Sigmoid colon (tissue), 6 donors: ENCODE measurements at regions not wholly inside any gene's neighbourhood (a gene's known extent, or its start where the extent isn't known, plus 50 kb on each side); places are given as distances from the start of the nearest gene placed in this dataset.

Source experiments
- DNase-seq: peaks from one replicate; pipeline ENCODE4 v3.0.0-alpha.2; 2019
- H3K27ac ChIP-seq, 4 donors: fragments of 200-600 bp; sonication (generic); one replicate each; pipeline ENCODE4 v1.5.1; 2016 to 2019; ENCODE audit warnings: mild to moderate bottlenecking in 1 of 4
- H3K27me3 ChIP-seq, 3 donors: fragments of 200-600 bp; sonication (generic); one replicate each; pipeline ENCODE4 v1.5.1; 2019; ENCODE audit warnings: mild to moderate bottlenecking in 1 of 3
- H3K36me3 ChIP-seq, 4 donors: fragments of 200-600 bp; sonication (generic); one replicate each; pipeline ENCODE4 v1.5.1; 2016 to 2019
- H3K4me1 ChIP-seq, 4 donors: fragments of 200-600 bp; sonication (generic); one replicate each; pipeline ENCODE4 v1.5.1; 2017 to 2019
- H3K4me3 ChIP-seq, 4 donors: fragments of 200-600 bp; sonication (generic); one replicate each; pipeline ENCODE4 v1.5.1; 2017 to 2019; ENCODE audit warnings: mild to moderate bottlenecking in 2 of 4, moderate library complexity in 1 of 4
- H3K9me3 ChIP-seq, 4 donors: fragments of 200-600 bp in 3 of 4; sonication (generic) in 3 of 4; one replicate each; pipeline versions ENCODE4 v1.5.1 to v1.6.1; 2013 to 2019
- CTCF ChIP-seq, 4 experiments: fragments of 450-650 bp in 3 of 4; fragments of 200-600 bp in 1 of 4; IDR thresholded peaks; one replicate each; pipeline ENCODE4 v1.5.1; 2016 to 2019; ENCODE audit warnings: antibody characterized with exemption in 4 of 4, mild to moderate bottlenecking in 3 of 4, moderate library complexity in 2 of 4
- EP300 ChIP-seq, 4 donors: sonication (generic); formaldehyde crosslinking; IDR thresholded peaks; one replicate each; pipeline ENCODE4 v1.6.1; 2017; ENCODE audit warnings: antibody characterized with exemption in 4 of 4
- POLR2A ChIP-seq, 2 donors: fragments of 450-650 bp; IDR thresholded peaks; one replicate each; pipeline ENCODE4 v1.6.1; 2016; ENCODE audit warnings: antibody characterized with exemption in 2 of 2, mild to moderate bottlenecking in 2 of 2, moderate library complexity in 2 of 2
- POLR2AphosphoS5 ChIP-seq, 4 donors: sonication (generic); formaldehyde crosslinking; IDR thresholded peaks; one replicate each; pipeline ENCODE4 v1.6.1; 2017; ENCODE audit warnings: antibody characterized with exemption in 4 of 4
- WGBS, 2 donors: extraction: QIAGEN DNeasy Blood & Tissue Kit; methylation state at CpG; one replicate each; pipeline ENCODE4 v1.1.7; 2013; 5-methylcytosine and 5-hydroxymethylcytosine counted together
- intact Hi-C: fragments of 100-400 bp; cut with DNase I; formaldehyde crosslinking; loops from one replicate; pipeline ENCODE4 v1.15.1; 2023
- donor health status: healthy with polysubstance abuse.
- donor health status: healthy.

GRCh38 chr13:84470528-84470927, 588.3 kb upstream of the SLITRK1 start:
- intact Hi-C loops = no loop called here
- Histone ChIP-seq H3K36me3 (no peaks in the 10 kb centered on the region), H3K27me3 (no peaks in the 10 kb centered on the region), H3K9me3 (no peaks in the 10 kb centered on the region), H3K4me1 (no peaks in the 10 kb centered on the region), H3K27ac (no peak overlapping the region), H3K4me3 (no peak overlapping the region)
- no peak for DNase-seq
- no peak for TF ChIP-seq POLR2A (IDR thresholded peaks at IDR 0.05)
- TF ChIP-seq EP300 (IDR thresholded peaks at IDR 0.05) = no peak
- no peak for TF ChIP-seq POLR2AphosphoS5 (IDR thresholded peaks at IDR 0.05)
- no peak for TF ChIP-seq CTCF (IDR thresholded peaks at IDR 0.05)

- TF ChIP-seq CTCF (IDR thresholded peaks at IDR 0.05) = no peak
- no peak for TF ChIP-seq EP300 (IDR thresholded peaks at IDR 0.05)
- TF ChIP-seq POLR2A (IDR thresholded peaks at IDR 0.05) = no peak
- no peak for TF ChIP-seq POLR2AphosphoS5 (IDR thresholded peaks at IDR 0.05)
- no peak overlapping the region for H3K4me3 ChIP-seq
- no peak for DNase-seq
- H3K27ac ChIP-seq = no peak overlapping the region
- no peaks in the 10 kb centered on the region for H3K27me3 ChIP-seq
- no peaks in the 10 kb centered on the region for H3K4me1 ChIP-seq
- no peaks in the 10 kb centered on the region for H3K36me3 ChIP-seq
- no peaks in the 10 kb centered on the region for H3K9me3 ChIP-seq
- intact Hi-C loops = no loop called here
These were observed 584.2 kb upstream of the SLITRK1 start for GRCh38 chr13:84466461-84466860.

DNA sequence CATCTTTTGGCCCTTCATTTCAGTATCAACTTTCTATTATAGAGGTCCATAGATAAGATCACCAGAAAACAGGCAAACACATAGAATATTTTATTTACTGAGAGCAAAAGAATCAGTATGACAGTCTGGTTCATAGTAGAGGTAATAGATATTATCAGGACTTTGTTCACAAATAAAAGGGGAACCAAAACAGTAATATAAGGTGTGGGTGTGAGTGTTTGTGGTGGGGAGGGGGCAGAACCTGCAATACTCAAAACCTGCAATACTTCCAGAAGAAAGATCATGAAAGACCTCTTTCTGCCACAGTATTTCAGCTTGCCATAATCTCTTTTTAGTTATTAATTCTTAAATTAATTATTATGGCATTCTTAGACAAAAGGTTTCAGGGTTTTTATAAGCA, 578.7 kb upstream of the SLITRK1 start:
- intact Hi-C loops = no loop called here
- Histone ChIP-seq H3K27ac (no peak overlapping the region), H3K4me3 (no peak overlapping the region), H3K27me3 (no peaks in the 10 kb centered on the region), H3K9me3 (no peaks in the 10 kb centered on the region), H3K36me3 (no peaks in the 10 kb centered on the region), H3K4me1 (no peaks in the 10 kb centered on the region)
- no peak for TF ChIP-seq CTCF (IDR thresholded peaks at IDR 0.05)
- TF ChIP-seq EP300 (IDR thresholded peaks at IDR 0.05) = no peak
- no peak for TF ChIP-seq POLR2A (IDR thresholded peaks at IDR 0.05)
- no peak for TF ChIP-seq POLR2AphosphoS5 (IDR thresholded peaks at IDR 0.05)
- DNase-seq = no peak

- WGBS, 2 donors = 74 to 84% methylated on average over 7 of the region's 7 CpGs
- Histone ChIP-seq H3K27me3 (no peaks in the 10 kb centered on the region), H3K36me3 (no peaks in the 10 kb centered on the region), H3K9me3 (no peaks in the 10 kb centered on the region), H3K4me1 (no peaks in the 10 kb centered on the region), H3K4me3 (no peak overlapping the region), H3K27ac (no peak overlapping the region)
- DNase-seq = no peak
- TF ChIP-seq EP300 (IDR thresholded peaks at IDR 0.05) (no peak), POLR2A (IDR thresholded peaks at IDR 0.05) (no peak), CTCF (IDR thresholded peaks at IDR 0.05) (no peak), POLR2AphosphoS5 (IDR thresholded peaks at IDR 0.05) (no peak)
- intact Hi-C loops = no loop called here
These were observed 573.0 kb upstream of the SLITRK1 start for GRCh38 chr13:84455143-84455905.

DNA sequence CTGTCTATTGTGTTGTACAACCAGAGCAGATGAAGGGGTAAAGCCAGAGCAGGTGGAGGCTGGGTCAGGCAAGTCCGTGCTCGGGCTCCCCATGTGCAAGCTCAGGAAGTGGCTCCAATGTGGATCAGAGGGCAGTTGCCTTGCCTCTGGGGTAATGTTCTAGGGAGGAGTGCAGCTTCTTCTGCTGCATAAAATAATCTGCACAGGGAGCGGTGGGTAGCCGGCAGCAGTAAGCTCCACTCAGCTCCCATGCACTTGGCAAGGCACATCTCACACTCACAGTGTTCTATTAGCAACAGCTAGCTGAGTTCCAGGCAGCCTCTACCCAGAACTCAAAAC, 565.3 kb upstream of the SLITRK1 start:
- Histone ChIP-seq H3K4me1 (no peaks in the 10 kb centered on the region), H3K9me3 (peaks cover 0 to 5% (median under 1%) of the 10 kb centered on the region in 4 donors), H3K36me3 (no peaks in the 10 kb centered on the region), H3K27me3 (no peaks in the 10 kb centered on the region), H3K4me3 (no peak overlapping the region), H3K27ac (no peak overlapping the region)
- TF ChIP-seq POLR2AphosphoS5 (IDR thresholded peaks at IDR 0.05) = no peak
- TF ChIP-seq EP300 (IDR thresholded peaks at IDR 0.05) = no peak
- TF ChIP-seq POLR2A (IDR thresholded peaks at IDR 0.05) = no peak
- TF ChIP-seq CTCF (IDR thresholded peaks at IDR 0.05) = no peak
- 88 to 90% methylated on average over 4 of the region's 4 CpGs for WGBS, 2 donors
- no peak for DNase-seq
- intact Hi-C loops = no loop called here
